Activated CD4-positive, CD25-positive, alpha-beta regulatory T cell treated with anti-CD3 and anti-CD28 coated beads, Interleukin-2, amount 50 U/mL, for 72 hours (primary cell): ENCODE measurements at regions not wholly inside any gene's neighbourhood (a gene's known extent, or its start where the extent isn't known, plus 50 kb on each side); places are given as distances from the start of the nearest gene placed in this dataset.

Experiments
- DNase-seq: peaks from one replicate; pipeline ENCODE4 v3.0.0; 2021

DNA sequence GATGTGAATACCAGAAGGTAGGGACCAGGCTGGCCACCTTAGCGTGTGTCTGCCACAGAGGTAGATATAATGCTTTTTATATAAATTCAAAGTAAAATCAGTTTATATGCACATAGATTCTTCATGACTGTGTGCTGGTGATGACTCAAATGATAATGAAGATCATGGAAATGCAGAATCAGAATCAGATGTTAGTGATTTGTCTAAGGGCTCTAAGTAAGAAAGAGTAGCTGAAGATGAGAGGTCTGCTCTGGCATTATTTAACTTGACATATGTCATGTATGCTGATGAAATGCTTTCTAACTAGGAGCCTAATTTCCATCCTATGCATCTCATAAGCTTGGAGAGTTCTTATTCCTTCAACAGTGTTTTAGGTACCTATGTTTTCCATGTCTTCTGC is 50.3 kb upstream of the DPH6 start:
- no peak for DNase-seq

DNA sequence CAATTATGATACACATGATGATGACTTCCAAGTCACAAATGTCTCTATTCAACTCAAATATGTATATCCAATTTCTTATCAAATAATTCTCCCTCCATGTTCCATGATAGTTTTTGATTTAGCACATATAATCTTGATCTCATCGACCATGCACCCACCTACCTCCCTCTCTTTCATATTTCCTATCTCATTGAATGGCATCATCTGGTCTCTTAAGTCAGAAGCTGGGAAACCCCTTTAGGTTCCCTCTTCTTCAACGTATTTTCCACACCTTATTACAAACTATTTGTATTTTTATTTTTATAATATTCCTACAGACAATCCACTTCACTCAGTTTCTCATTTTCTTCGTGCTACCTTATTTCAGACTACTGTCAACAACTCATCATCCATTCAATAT is 56.9 kb upstream of the DPH6 start:
- DNase-seq, result no peak

DNA sequence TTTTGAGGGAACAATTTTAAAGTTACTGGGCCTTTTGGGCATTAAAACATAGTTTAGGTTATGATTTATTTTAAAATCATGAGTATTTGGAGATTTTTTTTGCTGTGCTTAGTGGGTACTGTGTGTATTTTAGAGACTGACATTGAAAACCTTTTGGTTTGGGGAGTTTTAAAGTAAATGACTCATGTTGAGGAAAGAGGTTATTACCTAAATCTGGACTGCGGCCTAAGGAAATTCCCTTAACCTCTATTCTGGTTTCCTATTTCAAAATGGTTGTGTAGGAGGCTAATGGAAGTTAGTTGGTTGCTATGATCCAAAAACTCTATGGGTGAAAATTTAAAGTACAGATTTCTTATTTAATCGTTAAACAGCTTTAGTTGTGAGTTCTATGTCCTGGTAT is 57.3 kb upstream of the DPH6 start:
- DNase-seq, result no peak

DNA sequence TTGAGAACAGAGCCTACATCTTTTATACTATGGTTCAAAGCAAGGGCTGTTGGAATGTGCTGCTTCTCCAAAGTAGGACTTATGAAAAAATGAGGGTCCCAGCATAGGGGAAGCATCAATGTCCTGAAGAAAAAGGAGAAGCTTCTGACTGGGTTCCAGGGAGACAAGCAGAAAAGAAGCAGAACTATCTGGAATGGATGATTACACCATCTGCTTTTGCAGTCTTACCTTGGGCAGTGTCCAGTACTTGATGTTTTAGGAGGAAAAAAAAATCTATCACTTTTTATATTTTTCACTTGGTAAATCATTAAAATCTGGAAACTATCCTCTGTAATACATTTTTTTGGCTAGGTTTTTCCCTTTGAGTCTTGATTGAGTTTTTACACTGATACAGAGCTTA is 57.9 kb upstream of the DPH6 start:
- DNase-seq, result no peak

DNA sequence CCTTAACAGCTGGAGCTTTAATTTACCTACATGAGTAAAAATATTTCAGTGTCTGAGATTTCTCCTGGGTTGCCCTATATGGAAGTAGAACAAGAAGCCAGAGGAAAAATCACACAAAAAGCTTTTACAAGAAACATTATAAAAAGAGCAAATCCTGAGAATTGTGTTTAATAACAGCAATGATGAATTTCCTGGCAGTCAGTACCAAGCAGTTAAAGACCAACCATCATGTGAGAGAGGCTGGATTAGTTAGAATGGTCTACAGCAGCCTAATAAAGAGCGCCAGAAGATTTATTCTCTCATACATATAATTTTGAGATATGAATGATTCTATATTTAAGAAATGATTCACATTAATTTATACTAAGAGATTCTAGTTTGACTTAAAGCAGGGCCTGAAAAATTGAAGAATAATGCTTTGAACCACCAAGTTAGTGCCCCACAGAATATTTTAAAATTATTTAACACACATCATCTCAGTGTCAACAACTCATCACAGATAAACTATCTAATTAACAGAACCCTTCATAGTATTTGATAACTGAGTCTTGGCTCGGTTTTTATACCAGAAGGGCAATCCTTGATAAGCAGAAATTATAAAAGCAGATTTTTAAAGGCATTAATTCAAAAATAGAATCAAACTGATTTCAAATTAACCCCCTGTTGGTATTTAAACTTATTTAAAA is 59.9 kb upstream of the DPH6 start:
- no peak for DNase-seq

DNA sequence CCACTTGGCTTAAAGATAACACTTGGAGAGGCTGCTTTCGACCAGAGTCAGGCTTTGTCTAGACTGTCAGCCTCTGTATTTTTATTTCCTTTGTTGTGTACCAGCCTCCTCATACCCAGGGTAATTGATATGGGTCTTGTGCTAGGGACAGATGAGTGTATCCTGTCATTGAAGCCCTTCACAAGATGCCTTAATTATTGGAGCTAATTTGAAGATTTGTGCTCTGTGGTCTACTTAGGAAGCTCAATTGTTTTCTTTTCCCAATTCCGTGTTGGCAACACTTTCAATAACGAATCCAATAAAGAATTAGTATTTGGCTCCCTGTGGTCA is 60.5 kb upstream of the DPH6 start:
- DNase-seq, result no peak

DNA sequence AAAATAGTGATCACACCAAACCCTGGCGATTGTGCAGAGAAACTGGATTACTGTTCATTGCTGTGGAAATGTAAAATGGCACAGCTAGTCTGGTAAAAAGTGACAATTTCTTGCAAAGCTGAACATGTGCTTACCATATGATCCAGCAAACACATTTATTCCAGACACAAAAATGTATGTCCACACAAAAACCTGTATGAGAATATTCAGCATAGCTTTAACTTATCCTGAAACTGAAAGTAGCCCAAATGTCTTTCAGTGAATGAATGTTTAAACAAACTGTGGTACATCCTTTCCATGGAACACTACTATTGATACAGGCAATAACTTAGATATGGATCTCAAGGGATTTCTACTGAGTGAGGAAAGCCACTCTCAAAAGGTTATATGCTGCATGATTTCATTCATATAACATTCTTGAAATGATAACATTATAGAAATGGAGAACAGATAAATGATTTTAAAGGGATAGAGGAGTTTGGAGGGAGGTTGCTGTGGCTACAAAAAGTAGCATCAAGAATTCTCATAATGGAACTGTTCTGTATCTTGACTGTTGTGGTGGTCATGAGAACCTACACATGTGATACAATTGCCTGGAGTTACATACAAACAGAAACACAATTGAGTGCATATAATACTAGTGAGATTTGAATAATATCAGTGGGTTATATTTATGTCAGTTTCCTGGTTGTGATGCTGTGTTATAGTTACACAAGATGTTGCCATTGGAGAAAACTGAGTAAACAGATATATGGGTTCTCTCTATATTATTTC is 70.7 kb upstream of the DPH6 start:
- DNase-seq, result no peak

DNA sequence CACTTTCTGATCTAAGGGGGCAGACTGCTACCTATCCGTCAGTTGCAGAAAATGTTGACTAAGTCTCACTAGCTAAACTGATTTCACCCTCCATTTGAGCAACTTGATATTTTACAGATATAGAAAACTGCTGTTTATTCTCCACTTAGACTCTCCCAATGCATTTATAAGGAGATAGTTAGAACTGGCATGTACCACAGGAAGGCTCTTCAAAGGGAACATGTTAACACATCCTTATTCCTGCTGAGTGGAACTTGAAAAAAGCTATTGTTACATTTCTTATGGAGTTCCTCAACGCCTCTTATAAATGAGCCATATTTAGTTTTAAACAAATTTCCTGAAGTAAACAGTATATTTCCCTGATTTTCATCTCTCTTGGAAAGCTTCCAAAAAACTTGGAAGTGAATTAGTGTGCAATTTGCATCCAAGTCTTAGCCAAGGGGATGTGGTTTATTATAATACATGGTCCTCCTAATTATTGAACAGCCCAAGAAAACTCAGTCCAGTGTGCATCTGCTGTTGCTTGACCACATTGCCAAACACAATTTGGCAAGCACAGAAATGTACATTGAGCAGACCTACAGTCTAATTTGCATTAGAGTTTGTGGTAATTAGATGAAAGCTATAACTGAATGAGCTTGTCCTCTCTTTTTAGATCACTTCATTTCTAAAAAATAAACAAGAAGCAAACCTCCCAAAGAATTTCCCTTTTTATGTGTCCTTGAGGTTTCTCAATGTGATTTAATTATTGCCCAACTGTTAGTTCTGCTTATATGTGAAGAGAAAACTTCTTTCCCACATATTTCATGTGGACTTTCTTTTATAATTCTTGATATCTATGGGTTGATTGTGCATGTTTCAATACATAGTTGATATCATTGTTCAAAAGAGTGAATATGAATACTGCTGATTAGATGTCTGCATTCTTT is 72.6 kb upstream of the DPH6 start:
- DNase-seq, result no peak

DNA sequence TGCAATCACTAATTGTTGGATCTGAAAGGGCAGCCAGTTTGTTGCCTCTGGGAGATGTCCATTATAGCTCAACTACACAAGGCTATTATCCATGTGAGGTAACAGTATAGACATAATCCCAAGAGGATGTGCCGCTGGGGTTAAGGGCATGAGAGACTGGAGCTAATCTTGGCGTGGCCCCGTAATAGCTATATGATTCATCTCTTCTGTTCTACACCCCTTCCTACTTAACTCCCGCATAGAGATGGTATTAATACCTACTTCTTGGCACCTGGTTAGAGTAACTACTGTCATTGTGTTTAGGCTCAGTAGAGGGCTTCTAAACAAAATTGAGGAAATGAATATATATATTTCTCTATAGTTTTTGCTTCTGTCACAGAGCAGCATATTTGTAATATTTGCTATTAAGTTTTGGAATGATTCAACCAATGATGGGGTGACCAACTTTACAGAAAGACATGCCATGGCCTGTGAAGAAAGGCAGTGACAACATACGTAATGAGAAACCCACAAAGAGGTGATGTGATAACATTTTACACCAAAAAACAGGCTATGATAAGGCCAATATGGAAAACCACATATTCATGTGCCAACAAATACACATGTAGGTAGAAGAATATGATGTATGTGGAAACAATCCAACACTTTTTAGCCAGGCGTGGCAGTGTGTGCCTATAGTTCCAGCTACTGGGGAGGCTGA is 76.8 kb upstream of the DPH6 start:
- no peak for DNase-seq

DNA sequence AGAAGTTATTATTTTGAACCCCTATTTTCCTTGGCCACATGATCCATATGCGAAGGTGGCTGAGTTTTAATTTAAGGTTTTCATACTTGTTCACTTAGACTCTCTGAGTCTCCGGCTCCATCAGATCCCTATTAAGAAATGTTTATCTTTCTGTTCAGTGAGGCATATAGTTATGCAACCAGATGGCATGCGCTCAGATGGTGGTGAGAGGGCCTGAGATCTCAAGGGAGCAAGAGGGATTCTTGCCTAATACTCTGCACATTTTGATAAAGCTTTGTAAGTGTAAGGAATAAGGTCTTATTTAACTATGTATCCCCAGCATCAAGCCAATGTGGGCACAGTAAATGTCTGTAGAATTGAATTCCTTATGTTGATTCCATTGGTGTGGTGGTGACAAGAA is 78.9 kb upstream of the DPH6 start:
- DNase-seq, result no peak

DNA sequence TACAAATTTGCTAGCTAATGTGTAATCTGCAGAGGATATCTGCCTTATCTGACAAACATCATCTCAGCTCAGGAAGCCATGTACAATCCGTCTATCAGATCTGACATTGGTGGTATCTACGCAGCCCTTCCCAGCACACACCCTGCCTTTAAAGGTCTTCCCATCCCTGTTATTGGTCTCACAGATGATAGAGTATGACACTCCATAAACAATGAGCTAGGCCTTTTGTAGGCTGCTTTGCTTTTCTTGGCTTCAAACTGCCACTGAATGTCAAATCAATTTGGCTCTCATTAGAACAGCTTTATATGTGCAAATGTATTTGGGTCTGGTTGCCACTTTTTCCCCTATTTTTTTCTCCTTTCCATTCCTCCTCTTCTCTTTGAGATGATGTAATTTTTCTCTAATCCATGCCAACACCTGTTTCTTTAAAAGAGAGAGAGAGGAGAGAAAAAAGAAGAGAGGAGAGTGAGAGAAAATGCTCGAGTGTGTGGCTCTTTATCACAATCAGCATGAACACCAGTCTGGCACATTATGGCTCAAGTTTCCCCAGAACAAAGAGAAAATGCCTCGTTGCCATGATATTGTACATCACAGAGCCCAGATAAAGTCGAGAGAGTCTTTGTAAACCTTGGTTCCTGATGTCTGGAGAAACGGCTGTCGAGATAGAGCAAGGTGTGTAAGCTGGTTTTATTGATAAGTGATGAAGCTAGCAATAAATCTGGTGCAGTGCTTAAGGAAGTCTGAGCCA is 80.8 kb upstream of the DPH6 start:
- no peak for DNase-seq

DNA sequence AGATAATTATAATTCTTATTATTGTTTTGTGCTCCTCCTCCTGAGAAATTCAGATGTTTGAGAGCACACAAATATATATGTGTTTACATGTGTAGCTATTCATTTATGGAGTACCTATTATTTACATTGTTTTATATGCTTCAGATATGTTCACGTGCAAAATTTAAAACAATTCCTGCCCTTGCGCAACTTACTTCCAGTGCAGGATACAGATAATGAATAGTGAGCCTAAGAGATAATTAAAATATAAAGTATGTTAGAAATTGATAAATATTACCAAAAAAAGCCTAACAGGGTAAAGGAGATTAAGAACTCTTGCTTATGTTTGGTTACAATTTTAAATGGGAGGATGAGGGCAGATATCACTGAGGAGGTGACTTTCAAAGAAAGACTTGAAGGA is 81.7 kb upstream of the DPH6 start:
- DNase-seq, result no peak

DNA sequence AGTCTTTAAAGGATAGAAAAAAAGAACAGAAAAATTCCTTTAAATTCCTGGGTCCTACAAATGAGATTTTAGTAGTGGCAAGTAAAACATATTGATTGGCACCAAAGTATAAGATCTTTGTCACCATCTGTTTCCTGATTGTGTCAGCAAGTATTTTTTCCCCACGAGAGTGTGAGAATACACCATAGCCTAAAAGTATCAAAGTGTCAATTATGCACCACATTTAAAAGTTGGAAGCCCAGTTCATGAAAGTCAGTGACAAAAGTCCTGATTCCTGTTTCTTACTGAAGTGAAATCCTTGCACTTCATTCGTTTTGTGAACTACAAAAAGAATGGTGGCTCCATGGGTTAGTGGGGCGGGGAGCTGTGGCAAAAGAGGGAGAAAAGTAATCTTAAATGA is 83.8 kb upstream of the DPH6 start:
- DNase-seq, result no peak

DNA sequence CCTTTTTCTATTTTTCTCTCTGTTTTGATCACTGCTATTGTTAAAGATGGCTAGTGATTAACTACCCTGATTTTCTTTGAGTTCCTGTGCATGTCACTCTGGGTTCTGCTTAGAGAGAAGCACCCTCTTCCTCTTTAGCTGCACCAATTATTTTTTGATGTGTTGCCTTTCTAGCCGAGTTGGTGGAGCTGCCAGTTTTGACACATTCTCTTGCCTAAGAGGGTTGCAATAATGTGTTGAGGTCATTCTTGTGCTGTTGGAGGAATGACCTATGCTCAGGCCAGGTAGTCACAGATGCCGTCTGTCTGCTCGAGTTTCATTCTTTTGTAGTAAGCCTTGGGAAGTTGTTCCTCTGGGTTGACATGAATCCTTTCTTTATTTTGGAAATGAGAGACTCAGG is 84.6 kb upstream of the DPH6 start:
- DNase-seq, result no peak

DNA sequence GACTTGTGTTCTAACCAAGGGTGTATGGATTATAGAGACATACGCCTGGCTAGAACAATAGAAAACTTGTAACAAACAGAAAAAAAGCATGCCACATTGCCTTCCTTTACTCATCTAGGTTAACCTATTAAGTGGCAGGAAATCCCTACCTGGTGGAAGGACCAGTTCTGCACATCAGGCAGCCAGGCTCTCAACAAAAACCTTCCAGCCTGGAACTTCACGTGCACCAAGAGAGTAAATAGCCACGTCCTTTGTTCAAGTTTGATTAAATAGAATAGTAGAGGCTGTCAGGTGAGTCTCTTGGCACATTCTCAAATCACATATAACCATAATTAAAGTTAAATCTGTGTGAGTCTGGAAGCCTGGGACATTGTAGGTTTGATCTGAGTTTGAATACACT is 85.0 kb upstream of the DPH6 start:
- DNase-seq, result no peak

DNA sequence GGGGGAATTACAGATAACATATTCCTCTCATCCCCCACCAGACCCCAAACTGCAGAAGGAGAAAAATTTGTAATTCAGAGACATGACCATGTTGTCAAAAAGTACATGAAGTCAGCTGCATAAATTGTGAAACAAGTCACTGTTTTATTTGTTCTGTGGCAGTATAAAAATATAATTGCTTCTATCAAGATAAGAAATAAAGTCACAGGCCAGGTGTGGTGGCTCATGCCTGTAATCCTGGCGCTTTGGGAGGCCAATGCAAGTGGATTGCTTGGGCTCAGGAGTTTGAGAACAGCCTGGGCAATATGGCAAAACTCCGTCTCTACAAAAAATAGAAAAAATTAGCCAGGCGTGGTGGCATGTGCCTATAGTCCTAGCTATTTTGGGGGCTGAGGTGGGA is 87.7 kb upstream of the DPH6 start:
- DNase-seq, result no peak

DNA sequence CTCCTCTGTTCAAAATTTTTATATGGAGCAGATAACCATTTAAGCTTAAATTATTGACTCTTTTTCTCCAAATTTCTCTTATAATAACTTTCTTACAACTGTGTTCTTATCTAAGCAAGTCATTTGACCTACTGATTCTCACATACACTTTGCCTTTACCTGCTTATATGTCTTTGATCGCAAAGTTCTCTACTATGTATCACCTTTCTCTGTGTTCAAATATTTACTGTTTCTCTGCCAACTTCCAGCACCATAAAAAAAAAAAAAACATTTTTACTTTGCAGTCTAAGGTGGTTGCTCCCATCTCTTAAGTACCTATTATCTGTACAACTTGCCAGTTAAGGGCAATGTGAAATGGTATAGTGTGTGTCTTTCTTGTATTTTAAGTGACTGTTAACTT is 100.8 kb upstream of the DPH6 start:
- no peak for DNase-seq

DNA sequence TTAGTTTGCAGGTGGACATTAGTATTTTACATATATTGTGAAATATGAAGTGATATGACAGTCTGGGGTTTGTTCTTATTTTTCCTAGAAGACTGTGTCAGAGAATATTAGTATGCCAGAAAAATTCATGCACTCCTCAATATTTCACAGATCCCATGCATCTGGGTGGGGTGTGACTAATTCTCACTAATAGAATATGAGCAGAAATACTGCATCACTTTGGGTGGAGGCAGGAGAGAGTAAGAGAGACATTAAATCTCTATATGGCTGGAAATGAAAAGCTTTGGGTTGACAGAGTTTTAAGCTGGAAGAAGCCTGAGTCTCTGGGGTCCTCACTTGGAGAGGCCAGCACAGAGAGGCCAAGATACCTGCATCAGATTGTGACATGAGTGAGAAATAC is 101.3 kb upstream of the DPH6 start:
- no peak for DNase-seq

DNA sequence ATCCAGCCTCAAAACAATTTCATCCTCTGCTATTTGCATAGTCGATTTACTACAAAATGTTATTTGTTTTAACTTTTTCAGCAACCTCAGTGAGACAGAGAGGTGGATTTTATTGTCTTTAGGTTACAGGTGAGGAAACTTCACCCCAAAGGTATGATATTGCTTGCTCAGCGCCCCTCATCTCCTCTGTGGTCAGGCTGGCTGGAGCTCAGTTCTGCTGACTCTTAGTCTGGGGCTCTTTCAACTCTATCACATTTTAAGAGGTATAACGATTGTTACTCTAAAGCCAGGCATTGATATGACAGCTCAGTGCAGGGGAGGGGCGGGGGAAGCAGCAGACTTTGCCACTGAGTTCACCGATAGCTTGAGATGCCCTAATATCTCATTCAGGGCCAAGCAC is 103.0 kb upstream of the DPH6 start:
- DNase-seq, result no peak

DNA sequence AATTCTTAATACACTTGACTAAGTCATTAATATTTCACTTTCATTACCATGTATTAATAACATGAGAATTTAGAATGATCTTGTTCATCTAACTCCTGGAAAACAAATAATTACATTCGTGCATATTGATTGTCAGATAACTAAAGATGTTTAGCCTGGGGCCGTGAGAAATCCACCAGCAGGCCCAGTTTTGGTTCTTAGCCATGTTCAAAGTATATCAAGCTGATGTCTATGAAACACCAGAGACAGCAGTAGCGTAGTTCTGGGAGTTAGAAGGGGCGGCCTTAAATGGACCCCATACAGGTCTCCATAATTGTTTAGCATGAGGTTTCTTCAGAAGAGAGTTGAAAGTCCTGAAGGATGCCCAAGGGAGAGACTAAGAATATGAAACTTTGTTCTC is 103.6 kb upstream of the DPH6 start:
- DNase-seq, result no peak

DNA sequence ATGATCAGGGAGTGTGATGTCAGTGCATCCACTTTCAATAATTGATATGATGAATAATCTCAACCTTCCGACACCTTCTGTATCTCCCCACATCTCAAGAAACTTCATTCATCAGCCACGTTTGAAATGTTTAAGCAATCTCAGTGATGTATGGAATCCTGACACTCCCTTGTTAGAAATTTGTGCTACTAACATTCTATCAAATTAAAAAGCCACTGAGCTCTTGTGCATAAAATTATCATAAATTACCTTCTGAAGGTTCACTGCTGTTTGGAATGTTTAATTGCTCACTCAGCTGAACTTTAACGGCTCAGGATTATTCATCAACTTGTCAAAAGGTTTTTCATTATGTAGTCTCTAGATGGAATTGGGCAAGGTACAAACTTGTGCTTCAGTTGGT is 108.4 kb upstream of the DPH6 start:
- no peak for DNase-seq

DNA sequence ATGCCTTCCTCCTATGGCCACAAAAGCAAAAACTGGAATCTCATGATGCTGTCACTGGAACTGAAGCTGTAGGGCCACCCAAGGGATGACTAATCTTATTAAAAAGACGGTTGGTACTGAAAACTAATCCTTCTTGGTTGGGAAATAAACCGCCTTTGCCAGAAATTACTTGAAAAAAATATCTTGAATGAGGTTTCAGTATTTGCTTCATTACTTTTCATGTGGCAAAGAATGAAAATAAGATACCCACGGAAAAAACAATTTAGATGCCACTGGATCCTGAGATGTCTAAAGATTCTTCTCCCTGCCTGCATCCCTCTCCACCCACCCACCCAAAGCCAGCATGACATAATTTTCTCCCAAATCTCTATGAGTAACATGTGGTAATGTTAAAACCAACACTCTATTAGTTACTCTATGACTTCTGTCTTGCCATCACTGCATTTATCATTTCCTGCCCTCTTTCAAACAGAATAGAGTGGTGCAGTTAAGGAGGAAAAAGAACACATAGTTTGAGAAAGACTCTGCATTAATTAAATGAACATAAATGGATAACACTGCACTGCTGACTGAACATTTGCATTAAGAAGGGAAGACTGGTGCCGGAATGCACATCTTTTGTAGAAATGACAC is 111.8 kb upstream of the DPH6 start:
- no peak for DNase-seq
